Thymus (tissue), 11 donors: ENCODE measurements at regions not wholly inside any gene's neighbourhood (a gene's known extent, or its start where the extent isn't known, plus 50 kb on each side); places are given as distances from the start of the nearest gene placed in this dataset.
"Not testable (repeated sequence)": the region's sequence is repeated elsewhere in the genome, so short reads cannot be mapped to it uniquely, and the experiment has no call there.

Experiments used
- DNase-seq, 9 donors: peaks; one replicate each; pipeline ENCODE4 v3.0.0-alpha.2; 2013; ENCODE audit warnings: low spot score in 9 of 9, low read depth in 6 of 9, missing footprints in 1 of 9
- H3K27ac ChIP-seq, 2 donors: one replicate each; pipeline ENCODE4 v1.5.1; 2013; ENCODE audit warnings: control low read depth in 1 of 2, low read depth in 1 of 2, low read length in 1 of 2, mild to moderate bottlenecking in 1 of 2, moderate library complexity in 1 of 2
- H3K27me3 ChIP-seq, 2 donors: one replicate each; pipeline ENCODE4 v1.5.1; 2013; ENCODE audit warnings: low read length in 1 of 2; ENCODE audit not compliant: control insufficient read depth in 2 of 2, insufficient read depth in 1 of 2
- H3K36me3 ChIP-seq, 2 donors: one replicate each; pipeline ENCODE4 v1.5.1; 2013; ENCODE audit warnings: low read length in 1 of 2, mild to moderate bottlenecking in 1 of 2, moderate library complexity in 1 of 2; ENCODE audit not compliant: control insufficient read depth in 2 of 2, insufficient read depth in 2 of 2
- H3K4me1 ChIP-seq, 2 donors: one replicate each; pipeline ENCODE4 v1.5.1; 2013; ENCODE audit warnings: low read length in 2 of 2; ENCODE audit not compliant: control insufficient read depth in 2 of 2, insufficient read depth in 2 of 2
- H3K4me3 ChIP-seq, 2 donors: one replicate each; pipeline ENCODE4 v1.5.1; 2013; ENCODE audit warnings: low read length in 2 of 2, control low read depth in 1 of 2, mild to moderate bottlenecking in 1 of 2
- H3K9me3 ChIP-seq, 2 donors: one replicate each; pipeline ENCODE4 v1.5.1; 2013; ENCODE audit warnings: low read length in 1 of 2, mild to moderate bottlenecking in 1 of 2; ENCODE audit not compliant: control insufficient read depth in 2 of 2, insufficient read depth in 1 of 2
- WGBS: extraction: QIAGEN DNeasy Blood & Tissue Kit; methylation state at CpG from one replicate; pipeline ENCODE4 v1.1.7; 2013; 5-methylcytosine and 5-hydroxymethylcytosine counted together
- donor health status: healthy.

DNA sequence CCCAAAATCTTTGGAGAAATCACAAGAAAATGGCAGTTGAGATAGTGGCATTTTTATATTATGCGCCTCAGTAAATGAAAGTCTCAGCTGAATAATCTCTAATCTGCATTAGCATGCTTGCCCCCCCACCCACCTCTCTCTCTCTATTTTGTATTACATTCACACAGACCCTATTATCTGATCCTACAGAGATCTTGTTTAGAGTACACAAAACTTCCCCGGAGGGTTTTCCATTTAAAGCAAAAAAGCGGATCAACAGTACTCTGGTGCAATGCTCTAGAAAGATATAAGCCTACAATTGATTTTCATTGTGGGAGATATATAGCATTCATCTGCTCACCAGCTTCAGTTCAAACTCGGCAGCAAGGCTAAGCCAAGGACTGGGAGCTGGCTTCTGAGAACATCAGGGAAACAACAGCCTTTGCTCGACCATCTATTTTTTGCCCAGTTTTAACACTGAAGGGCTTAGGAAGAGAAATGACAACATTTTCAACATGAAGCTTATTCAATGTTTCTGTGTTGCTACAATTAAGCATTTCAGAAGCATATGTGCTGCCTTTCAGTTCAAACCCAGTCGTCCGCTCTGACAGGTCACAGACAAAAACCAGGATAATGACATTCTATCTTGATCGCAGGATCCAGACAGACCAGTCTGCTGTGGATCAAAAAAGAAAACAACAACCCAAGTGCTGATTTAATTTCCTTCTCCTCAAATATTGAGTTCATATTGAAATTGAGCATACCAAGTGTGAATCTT lies 137.6 kb upstream of the ATXN1 start:
- Histone ChIP-seq H3K36me3 (no peaks in the 10 kb centered on the region), H3K27ac (no peak overlapping the region), H3K27me3 (no peaks in the 10 kb centered on the region), H3K4me1 (no peaks in the 10 kb centered on the region), H3K9me3 (no peaks in the 10 kb centered on the region), H3K4me3 (no peak overlapping the region)
- no peak for DNase-seq
- WGBS, result 85% methylated on average over 8 of the region's 8 CpGs

DNA sequence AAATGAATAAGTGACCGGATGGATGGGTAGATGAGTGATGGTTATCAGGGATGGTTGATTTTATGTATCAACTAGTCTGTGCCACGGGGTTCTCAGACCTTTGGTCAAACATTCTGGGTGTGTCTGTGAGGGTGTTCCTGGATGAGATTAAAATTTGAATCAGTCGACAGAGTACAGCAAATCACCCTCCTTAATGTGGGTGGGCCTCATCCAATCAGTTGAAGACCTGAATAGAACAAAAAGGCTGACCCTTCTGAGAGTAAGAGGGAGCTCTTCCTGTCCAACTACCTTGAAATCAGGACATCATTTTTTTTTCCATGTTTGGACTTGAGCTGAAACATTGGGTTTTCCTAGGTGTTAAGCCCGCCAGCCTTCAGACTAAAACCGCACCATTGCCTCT lies 136.4 kb upstream of the ATXN1 start:
- 96% methylated on average over 5 of the region's 5 CpGs for WGBS
- no peaks in the 10 kb centered on the region for H3K9me3 ChIP-seq
- H3K27me3 ChIP-seq, result no peaks in the 10 kb centered on the region
- no peak for DNase-seq
- H3K4me3 ChIP-seq, result no peak overlapping the region
- no peak overlapping the region for H3K27ac ChIP-seq
- no peaks in the 10 kb centered on the region for H3K36me3 ChIP-seq
- no peaks in the 10 kb centered on the region for H3K4me1 ChIP-seq

DNA sequence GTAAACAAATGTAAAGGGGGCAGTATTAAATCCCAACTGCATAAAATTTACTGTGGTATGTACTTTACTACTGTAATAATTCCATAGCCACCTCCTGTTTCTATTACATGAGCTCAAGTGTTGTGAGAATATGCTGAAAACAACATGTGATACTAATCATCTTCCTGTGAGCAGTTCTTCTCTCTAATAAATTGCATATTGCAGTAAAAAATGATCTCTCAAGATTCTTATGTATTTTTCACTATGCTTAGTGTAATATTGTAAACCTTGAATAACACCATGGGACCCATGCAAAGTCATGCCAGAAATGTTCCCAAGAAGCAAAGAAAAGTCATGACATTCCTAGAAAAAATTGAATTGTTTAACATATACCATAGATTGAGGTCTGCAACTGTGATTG lies 133.0 kb upstream of the ATXN1 start:
- Histone ChIP-seq H3K9me3 (no peaks in the 10 kb centered on the region), H3K36me3 (no peaks in the 10 kb centered on the region), H3K4me3 (no peak overlapping the region), H3K27ac (no peak overlapping the region), H3K4me1 (no peaks in the 10 kb centered on the region), H3K27me3 (no peaks in the 10 kb centered on the region)
- no peak for DNase-seq

DNA sequence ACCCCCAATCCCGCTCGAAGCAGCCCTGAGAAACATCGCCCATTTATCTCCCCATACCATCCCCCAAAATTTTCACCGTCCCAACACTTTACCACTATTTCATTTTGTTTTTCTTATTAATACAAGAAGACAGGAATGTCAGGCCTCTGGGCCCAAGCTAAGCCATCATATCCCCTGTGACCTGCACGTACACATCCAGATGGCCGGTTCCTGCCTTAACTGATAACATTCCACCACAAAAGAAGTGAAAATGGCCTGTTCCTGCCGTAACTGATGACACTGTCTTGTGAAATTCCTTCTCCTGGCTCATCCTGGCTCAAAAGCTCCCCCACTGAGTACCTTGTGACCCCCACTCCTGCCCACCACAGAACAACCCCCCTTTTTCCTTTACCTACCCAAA lies 129.8 kb upstream of the ATXN1 start:
- H3K27ac ChIP-seq, H3K9me3 ChIP-seq, H3K4me1 ChIP-seq, DNase-seq, H3K4me3 ChIP-seq, H3K27me3 ChIP-seq, H3K36me3 ChIP-seq: not testable (repeated sequence)
- WGBS, result 95% methylated on average over 7 of the region's 7 CpGs

DNA sequence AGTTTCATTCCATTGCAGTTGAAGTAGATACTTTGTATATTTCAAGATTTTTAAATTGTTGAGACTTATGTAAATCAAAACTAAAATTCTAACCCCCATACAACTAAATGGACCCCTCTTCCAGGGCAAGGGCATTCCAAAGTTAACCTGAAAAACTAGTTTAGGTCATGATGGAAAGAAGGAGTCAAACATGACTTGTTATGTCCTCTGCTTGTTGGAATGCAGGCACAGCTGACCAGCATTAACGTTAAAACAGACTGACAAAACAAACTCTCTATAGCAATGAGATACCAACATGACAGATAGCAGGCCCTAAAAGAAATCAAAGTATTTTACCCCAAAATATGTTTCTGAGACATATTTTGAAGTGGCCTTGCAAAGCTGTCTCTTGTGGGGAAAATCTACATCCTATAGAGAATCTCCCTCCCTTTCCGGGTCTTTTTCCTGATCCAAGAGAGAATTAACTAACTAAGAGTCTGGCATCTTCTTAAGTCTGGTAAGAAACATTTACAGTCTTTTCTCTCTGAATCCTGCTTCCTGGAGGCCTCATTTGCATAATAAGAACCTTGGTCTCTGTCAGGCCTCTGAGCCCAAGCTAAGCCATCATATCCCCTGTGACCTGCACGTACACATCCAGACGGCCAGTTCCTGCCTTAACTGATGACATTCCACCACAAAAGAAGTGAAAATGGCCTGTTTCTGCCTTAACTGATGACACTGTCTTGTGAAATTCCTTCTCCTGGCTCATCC lies 124.3 kb upstream of the ATXN1 start:
- H3K4me3 ChIP-seq, result no peak overlapping the region
- no peaks in the 10 kb centered on the region for H3K27me3 ChIP-seq
- no peaks in the 10 kb centered on the region for H3K9me3 ChIP-seq
- WGBS, result 94% methylated on average over 4 of the region's 4 CpGs
- H3K4me1 ChIP-seq, result no peaks in the 10 kb centered on the region
- H3K27ac ChIP-seq, result no peak overlapping the region
- no peaks in the 10 kb centered on the region for H3K36me3 ChIP-seq
- no peak for DNase-seq

DNA sequence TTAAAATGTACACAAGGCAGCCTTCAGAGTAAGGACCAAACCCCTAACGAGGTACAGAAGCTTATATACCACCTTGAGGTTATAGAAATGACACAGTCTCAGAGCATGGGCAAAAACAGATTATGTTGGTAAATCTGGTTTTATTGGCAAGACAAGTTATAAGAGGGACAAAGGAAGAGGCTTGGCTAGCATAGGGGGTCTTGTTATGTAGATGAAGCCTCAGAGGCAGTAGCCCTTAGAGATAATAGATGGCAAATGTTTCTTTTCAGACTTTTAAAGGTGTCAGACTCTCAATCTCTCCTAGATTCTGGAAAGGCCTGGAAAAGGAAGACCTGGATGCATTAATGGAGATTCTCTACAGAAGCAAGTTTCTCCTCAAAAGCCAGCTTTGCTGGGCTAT lies 123.3 kb upstream of the ATXN1 start:
- WGBS, result 82% methylated on average over 1 of the region's 1 CpG
- no peaks in the 10 kb centered on the region for H3K9me3 ChIP-seq
- H3K4me1 ChIP-seq, result no peaks in the 10 kb centered on the region
- no peak overlapping the region for H3K4me3 ChIP-seq
- no peaks in the 10 kb centered on the region for H3K36me3 ChIP-seq
- no peak for DNase-seq
- no peak overlapping the region for H3K27ac ChIP-seq
- no peaks in the 10 kb centered on the region for H3K27me3 ChIP-seq

DNA sequence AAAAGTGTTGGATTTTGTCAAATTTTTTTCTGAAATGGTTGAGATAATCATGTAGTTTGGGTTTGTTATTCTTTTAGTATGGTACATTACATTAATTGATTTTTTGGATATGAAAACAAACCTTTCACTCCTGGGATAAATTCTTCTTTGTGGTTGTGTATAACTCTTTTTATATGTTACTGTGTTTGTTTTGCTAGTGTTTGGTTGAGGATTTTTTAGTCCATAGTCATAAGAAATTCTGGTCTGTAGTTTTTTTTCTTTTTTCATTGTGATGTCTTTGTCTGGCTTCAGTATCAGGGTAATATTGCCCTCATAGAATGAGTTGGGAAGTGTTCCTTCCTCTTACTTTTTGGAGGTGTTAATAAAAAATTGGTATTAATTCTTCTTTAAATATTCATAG lies 122.2 kb upstream of the ATXN1 start:
- Histone ChIP-seq H3K27ac (no peak overlapping the region), H3K4me1 (no peaks in the 10 kb centered on the region), H3K4me3 (no peak overlapping the region), H3K36me3 (no peaks in the 10 kb centered on the region), H3K9me3 (no peaks in the 10 kb centered on the region), H3K27me3 (no peaks in the 10 kb centered on the region)
- DNase-seq, result no peak

DNA sequence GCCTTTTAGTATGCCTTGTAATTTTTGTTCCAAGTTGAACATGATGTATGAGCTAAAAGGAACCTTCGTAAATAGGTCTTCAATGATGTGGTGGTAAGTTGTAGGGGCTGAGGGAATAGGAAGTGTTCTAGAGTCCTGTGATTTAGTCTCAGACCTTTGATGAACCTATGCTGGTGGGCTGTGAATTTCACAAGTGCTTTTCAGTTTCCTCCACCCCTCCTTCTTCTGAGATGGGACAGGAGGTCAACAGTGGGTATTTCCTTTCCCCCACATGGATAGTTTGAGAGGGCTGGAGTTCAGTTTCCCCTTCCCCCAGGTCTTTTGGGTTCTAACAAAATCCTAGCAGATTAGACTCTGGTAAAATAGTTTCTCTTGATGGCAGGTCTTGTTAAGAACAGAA lies 121.0 kb upstream of the ATXN1 start:
- H3K4me1 ChIP-seq, result no peaks in the 10 kb centered on the region
- DNase-seq, result no peak
- H3K9me3 ChIP-seq, result no peaks in the 10 kb centered on the region
- no peaks in the 10 kb centered on the region for H3K27me3 ChIP-seq
- H3K27ac ChIP-seq, result no peak overlapping the region
- no peaks in the 10 kb centered on the region for H3K36me3 ChIP-seq
- WGBS, result 93% methylated on average over 1 of the region's 1 CpG
- no peak overlapping the region for H3K4me3 ChIP-seq

DNA sequence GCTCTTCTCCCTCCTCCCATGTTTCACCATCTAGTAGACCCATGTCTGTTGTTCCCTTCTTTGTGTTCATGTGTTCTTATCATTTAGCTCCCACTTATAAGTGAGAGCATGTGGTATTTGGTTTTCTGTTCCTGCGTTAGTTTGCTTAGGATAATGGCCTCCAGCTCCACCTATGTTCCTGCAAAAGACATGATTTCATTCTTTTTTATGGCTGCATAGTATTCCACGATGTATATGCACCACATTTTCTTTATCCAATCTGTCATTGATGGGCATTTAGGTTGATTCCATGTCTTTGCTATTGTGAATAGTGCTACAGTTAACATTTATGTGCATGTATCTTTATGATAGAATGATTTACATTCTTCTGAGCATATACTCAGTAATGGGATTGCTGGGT lies 115.6 kb upstream of the ATXN1 start:
- not testable (repeated sequence) for H3K27me3 ChIP-seq, H3K27ac ChIP-seq, H3K9me3 ChIP-seq, H3K4me1 ChIP-seq, DNase-seq, H3K4me3 ChIP-seq, H3K36me3 ChIP-seq
- 96% methylated on average over 2 of the region's 2 CpGs for WGBS
